GM18520 (cell line): ENCODE measurements at regions not wholly inside any gene's neighbourhood (a gene's known extent, or its start where the extent isn't known, plus 50 kb on each side); places are given as distances from the start of the nearest gene placed in this dataset.

Experiments used
- ATAC-seq: cut with Tn5 transposase; IDR thresholded peaks from one replicate; pipeline ENCODE4 v1.9.1; 2021; ENCODE audit not compliant: unreplicated experiment

DNA sequence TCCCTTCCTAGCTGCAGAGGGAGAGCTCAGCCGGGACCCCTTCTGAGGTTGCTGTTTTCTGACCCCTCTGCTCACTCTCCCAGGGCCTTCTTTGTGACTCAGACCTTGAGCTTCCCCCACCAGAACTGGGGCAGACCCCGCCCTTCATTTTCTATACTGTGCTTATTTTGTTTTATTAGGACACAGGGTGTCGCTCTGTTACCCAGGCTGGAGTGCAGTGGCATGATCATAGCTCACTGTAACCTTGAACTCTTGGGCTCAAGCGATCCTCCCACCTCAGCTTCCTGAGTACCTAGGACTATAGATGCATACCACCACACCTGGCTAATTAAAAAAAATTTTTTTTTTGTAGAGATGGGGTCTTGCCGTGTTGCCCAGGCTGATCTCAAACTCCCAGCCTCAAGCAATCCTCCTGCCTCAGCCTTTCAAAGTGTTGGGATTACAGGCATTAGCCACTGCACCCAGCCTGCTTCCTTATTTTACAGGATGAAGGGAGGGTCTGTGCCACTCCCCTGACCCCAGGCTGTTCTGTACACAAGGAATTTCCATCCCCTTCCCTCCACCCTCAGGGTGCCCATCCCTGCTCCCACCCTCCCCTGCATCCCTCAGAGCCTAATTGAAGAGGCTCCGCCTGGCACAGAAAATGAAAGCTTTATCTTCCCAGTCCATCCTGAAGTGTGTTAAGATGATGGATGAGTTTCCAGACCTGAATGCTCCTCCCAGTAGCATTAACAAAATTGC lies 195.2 kb upstream of the POU3F1 start:
- ATAC-seq = no peak

DNA sequence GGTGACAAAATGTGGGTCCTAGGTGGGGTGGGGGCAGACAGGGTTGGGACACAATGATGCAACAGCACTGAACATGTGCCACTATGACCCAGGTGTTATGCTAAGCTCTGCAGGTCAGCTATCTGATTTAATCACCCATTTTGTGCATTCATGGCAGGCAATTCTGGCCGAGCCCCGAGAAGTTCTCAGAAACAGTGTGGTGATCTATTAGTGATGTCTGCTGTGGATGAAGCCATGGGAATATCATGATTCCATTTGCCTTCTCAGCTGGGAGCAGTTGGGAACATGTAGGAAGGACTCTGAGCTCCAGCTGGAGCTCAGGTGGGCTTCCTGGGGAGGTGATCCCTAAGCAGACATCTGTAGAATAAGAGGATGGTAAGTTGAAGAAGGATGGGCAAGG lies 194.0 kb upstream of the POU3F1 start:
- ATAC-seq = no peak

DNA sequence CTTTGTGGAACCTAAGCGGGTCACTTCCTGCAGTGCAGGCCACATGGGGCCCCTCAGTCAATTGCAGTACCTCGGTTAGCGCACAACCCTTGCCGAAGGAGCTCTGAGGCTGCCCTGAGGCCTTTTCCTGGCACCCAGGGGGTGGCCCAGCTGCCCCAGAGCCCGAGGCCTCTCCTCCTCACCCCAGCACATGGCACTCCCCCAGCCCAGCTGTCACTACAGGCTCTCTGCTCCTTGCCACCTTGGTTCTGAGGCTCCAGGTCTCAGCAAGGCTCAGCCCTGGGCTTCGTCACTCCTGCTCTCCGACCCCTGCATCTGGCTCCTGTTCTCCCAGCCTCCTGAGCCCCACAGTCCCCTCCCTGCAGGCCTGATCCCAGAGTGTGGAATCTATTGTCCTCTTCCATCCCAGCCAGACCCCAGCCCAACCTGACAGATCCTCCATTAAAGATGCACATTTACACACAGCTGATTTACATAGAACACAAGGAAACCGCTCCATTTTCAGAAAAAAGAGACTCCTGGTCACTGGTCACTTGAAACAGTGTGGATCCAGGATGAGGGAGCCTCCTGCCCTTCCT lies 192.8 kb upstream of the POU3F1 start:
- ATAC-seq = no peak

DNA sequence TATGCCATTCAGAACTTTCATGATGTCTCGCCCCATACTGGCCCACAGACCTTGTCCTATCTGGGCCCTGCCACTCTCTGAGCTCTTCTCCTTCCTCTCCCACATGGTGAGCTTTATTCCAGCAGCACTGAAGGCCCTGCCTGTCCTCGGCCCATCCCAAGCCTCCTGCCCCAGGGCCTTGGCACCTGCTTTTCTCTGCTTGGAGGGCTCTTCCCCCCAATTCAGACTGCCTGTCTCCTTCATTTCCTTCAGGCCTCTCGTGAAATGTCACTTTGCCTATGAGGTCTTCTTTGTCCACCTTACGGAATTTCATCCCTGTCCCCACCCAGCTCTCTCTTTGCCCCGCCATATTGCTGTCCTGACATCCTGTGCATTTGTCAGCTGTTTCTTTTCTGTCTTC lies 191.7 kb upstream of the POU3F1 start:
- ATAC-seq = no peak

DNA sequence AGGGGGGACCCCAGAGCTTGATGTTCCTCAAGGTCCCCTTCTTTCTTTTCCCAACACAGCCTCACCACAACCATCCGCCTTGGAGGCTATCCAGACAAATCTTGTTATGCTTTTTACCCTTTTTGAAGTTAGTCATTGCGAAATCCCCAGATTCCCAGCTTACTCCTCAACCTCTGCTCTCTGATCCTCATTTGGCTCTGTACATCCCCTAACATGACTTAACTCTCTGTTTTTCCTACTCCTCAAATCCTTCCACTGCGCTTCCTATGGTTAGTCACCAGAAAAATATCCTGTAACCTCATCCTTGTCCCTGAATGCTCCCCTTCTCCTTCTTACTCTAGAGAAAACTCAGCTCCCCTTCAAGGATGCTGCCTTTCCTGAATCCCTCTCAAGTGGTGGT lies 189.1 kb upstream of the POU3F1 start:
- no peak for ATAC-seq

DNA sequence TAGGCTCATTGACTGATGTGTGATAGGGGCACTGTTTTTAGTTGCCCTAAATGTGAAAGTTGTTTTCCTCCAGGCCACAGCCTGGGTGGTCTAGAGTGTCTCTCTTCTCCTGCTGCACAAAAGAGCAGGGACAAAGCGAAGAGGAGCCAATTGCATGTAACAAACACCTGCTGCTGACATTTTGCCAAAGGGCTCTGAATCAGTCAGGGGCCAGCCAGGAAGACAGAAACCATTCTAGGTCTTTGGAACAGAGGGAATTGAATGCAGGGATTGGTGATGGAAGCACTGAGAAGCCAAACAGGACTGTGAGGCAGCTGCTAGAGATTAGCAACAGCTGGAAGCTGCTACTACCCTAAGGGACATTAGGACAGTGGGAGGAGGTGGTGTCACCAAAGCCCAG lies 185.3 kb upstream of the POU3F1 start:
- ATAC-seq = no peak

DNA sequence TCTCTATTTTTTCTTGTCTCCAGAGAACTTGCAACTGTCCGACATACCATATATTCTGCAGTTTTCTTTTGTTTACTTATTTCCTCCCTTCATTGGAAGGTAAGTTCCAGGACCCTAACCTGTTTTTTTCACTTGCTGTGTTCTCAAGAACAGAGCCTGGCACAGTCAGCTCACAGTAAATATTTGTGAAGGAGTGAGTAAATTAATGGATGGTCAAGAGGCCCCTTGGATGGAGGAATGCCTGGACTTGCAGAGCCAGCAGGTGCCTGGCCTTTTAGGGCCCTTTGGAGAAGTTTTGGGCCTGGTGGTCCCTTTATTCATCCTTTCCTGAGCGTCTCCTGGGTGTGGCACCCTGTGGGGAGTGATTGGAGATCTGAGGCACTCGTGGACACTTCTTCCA lies 182.1 kb upstream of the POU3F1 start:
- no peak for ATAC-seq

DNA sequence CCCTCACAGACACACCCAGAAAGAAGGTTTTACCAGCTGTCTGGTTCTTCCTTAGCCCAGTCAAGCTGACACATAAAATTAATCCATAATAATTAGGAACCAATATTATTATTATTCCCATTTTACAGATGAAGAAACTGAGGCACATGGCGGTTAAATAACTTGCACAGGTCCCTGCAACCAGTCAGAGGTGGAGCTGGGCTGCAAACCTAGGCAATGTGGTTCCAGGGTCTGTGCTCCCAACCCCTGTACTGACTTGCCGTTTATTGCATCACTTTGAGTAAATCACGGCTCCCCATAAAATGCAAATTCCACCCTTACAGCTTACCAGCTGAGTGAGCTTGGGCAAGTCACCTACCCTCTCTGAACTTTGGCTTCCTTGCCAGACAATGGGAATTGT lies 179.2 kb upstream of the POU3F1 start:
- ATAC-seq = no peak

DNA sequence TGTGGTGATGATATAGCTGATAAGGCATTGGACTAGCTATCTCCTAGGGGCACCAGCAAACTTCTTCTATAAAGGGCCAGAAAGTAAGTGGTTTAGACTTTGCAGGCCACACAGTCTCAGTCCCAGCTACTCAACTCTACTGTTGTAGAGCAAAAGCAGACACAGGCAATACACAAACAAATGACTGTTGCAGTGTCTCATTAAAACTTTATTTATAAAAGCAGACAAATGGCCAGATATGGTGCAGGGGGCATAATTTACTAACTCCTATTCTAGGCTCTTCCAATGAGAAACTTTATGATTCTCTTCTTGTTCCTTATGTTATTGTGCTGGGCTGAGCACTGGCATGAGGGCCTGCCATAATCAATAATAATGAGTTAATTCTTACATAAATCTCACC lies 176.8 kb upstream of the POU3F1 start:
- ATAC-seq = no peak

DNA sequence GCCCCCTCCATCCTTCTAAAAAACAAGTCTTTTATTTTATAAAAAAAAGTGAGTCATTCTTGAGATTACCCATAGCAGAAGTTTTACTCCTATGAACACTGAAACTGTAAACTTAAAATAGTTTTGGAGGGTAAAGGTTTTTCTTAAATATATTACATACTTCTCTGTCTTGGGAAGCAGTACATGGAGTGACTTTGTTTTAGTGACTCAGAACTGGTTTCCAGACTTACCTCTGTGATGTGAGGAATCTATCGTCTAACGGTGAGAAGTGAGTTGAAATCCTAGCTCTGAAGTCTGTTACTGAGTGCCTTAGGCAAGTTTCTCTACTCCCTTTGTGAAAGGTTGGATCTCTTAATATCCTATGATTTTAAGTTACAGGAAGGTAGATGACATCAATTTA lies 176.3 kb upstream of the POU3F1 start:
- ATAC-seq = no peak

DNA sequence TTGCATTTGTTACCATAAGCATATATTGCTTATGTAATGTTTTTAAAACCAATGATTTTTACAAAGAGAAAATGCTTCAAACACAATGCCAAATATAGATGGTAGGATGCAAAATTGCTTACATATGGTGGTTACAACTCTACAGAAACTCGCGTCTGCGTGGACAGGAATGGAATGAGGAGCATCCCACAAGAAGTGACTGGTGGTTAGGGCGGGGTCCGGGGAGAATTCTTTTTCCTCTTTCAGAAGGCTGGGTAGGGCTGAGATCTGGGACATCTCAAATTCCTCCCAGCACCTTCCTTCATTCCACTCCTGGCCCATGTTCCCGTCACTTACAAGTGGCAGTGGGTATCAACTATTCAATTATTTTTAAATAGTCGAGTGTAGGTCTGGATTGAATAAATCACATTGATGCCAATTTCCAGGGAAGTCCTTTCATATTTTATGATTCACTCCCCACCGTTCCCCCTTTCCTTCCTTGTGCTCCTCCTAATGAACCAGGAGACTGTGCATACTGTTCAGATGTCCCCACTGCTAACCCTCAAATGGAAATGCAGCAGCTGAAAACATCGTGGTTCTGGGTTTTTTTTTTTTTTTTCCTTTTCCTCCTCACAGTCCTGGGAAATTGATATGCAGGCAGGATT lies 174.5 kb upstream of the POU3F1 start:
- ATAC-seq = no peak

DNA sequence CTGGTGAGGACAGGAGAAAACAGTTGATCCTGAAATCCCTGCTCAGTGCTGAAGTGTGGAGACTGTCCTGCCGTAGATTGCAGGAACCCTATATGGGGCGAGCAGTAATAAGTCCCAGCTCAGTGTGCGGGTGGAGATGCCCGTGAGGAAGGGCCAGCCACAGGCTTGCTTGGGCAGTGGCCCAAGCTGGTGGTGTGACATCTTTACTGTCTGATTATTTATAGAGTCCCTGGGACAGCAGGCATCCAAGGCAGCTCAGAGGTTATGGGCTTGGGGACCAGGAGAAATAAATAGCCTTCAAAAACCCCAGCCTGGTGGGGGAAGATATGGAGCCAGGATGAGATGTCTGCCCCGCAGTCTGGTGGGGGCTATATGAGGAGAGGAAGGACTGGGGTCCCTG lies 170.7 kb upstream of the POU3F1 start:
- ATAC-seq = no peak

DNA sequence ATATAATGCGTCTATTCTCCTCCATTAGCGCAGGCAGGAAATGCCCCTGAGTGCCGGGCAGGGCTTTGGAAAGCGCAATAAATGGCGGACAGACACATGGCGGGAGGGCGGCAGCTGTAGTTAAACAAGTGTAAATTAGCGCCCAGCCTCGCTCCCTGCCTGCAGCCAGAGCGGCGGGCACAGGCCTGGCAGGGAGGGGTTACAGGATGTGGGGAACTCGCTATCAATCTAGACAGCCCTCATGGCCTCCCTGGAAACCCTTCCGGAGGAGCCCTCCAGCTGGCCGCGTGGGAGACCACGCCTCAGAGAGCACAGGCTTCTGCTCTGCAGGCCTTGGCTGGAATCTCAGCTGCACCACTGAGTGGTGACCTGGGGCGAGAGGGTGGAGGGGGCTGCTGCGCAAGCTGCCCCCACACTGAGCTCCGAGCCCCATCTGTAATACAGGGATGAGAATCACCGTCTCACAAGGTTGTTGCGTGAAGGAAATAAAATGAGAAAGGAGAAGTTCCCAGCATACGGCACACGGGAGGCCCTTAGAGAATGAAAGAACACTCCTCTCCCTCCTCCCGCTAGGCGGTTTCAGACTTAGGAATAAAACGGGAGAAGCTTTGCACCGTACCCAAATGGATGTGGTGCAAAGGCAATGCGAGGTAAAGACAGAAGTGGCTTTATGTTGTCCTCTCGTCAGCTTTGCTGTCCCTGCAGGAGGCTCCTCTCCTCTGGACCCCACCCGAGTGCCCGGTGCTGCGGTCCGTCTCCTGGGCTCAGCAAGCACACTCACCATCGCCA lies 167.2 kb upstream of the POU3F1 start:
- ATAC-seq = no peak

DNA sequence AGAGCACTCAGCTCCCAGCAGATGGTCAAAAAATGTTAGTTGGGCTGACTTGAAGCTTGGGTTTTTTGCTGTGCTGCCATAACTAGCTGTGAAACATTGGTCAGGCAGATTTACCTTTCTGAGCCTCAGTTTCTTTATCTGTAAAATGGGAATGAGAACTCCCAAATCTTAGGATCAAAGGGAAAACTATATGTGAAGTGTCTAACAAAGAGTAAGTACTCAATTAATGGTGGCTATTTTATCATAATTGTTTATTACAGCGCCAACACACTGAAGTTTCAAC lies 164.2 kb upstream of the POU3F1 start:
- no peak for ATAC-seq

DNA sequence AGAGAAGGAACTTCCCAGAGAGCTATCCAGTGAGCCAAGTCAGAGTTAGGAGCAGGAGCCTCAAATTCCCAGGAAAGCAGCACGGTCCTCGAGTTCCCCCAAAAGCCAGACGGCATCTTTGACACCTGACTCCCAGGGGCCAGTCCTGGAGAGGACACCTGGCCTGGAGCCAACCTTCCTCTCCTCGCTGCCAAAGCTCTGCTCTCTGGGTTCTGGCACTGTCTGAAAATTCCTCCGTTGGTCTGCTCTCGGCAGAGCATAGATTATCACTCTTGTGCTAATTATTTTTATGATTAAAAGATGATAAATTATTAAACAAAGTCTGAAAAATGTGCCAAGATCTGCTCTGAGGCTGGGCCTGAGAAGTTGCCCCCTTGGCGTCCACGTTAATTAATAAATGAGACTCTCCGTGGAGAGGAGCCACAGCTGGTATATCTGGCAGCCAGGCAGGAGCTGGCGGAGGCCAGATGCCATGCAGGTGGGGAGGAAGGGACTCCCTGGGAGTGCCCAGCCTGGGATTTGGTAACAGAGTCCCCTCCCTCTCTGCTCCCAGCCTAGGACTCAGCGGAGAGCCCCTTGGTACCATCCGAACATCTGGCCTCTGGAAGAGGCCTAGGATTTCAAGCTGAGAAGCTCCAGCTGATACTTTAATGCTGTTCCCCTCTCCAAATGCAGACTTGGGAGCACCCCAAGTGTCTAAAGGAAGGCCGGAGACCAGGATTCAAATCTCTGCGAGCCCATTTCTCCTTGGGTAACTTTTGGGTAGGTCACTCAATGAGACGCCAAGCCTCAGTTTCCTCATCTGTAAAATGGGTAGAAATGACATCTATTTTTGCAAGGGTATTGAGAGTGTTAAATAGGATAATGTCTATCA lies 163.7 kb upstream of the POU3F1 start:
- no peak for ATAC-seq

DNA sequence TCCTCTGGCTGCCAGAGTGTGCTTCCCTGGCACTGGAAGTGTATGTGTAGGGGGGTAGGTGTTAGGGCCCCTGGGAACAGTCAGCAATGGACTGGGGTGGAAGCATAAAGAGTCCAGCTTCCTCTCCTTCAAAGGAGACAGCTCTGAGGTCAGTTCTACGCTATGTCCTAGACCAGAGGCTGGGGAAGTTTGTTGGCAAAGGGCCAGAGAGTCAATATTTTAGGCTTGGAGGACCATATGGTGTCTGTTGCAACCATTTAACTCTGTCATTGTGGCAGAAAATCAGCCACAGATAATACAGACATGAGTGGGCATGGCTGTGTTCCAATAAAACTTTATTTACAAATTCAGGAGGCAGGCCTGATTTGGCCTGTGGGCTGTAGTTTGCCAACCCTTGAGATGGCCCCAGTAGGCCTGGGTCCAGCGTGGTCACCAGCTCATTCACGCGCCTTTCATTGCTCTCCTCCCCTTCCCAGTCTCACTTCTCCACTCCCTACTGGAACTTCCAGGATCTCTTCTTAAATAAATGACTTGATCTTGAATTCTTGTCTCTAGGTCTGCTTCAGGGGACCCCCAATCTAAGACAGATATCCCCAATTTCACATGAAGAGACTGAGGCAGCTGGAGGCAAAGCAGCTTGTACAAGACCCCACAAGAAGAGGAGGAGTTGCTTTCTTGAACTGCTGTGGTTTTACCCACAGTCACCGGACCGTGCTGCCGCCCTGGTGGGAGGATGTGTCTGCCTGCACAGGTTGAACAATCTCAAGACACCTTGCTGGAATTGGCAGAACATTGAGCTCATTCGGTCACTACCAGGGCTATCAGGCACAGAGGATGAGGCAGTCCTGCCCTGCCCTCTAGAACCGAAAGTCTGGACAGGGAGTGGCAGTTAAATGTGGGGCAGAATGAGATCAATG lies 162.4 kb upstream of the POU3F1 start:
- no peak for ATAC-seq

DNA sequence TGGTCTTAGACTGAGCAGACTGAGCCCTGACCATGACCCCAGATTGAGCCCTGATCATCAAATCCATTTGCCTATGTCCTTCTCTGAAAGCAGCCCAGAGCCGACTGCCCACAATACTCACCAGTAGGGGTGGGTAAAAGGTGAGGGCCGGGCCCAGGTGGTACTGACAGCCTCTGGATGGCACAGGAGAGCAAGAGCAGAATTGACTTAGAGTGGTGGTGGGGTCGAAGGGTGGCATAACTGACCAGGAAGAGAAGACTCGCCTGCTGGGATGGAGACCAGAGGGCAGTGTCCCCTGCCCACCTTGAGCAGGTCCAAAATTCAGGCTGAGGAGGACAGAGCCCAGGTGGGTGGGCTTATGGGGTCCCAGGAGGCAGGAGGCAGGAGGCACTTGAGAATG lies 161.3 kb upstream of the POU3F1 start:
- no peak for ATAC-seq

DNA sequence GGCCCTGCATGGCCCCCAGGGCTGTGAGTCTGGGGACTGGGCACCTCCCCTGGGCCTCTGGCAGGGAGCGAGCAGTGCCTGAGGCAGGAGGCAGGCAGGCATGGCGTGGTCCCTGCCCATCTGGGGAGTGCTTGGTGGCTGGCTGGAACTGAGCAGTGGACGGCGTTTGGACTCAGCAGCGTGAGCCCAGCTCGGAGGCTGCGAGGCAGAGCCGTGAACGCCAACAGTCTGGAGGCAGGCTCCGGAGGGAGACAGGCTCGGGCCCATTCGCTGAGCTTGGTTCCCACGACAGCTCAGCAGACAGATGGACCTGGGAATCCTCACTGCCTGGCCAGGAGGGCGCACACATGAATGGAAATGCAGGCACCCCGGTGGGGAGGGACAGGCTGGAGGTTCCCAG lies 160.7 kb upstream of the POU3F1 start:
- no peak for ATAC-seq

DNA sequence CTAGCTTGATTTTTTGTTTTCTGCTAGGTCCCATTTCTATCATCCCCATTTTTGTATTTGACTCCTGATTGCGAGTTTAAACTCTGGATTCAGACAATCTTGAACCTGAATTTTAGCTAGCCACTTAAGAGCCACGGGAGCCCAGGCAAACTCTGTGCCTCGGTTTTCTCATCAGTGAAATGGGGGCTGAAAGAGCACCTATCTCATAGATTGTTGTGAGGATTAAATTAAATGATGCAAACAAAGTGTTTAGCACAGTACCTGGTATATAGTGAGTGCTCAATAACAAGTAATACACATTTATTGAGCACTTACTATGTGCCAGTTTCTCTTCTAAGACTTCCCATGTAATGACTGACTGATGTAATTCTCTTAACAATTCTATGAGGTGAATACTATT lies 158.1 kb upstream of the POU3F1 start:
- ATAC-seq = no peak

DNA sequence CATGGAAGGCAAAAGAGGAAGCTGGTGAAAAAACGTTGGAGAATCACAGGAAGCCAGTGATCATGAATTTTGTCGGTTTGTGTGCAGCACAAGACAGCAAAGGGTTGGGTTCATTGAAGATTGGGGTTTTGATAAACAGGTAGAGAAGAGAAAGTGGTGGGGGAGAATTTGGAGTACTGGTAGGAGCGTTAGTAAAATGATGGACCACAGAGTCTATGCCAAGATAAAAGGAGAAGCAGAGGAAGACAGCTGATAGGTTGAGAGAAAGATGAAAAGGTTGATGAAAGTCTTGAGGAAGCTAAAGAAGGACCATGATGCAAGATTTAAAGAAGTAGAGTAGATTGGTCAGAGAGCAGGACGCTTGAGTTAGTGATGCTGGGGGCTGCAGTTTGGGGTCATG lies 156.8 kb upstream of the POU3F1 start:
- ATAC-seq = no peak
